DND-41 (cell line): ENCODE measurements at regions not wholly inside any gene's neighbourhood (a gene's known extent, or its start where the extent isn't known, plus 50 kb on each side); places are given as distances from the start of the nearest gene placed in this dataset.

Source experiments
- ATAC-seq: fragments of 200-7000 bp; cut with Tn5 transposase; 3 replicates; pipeline ENCODE4 v1.9.1; 2021; ENCODE audit warnings: low read depth; ENCODE audit not compliant: insufficient read depth
- DNase-seq: peaks from one replicate; pipeline ENCODE4 v3.0.0-alpha.2; 2020
- H2AFZ ChIP-seq: 2 replicates; pipeline ENCODE4 v1.6.0; 2012; ENCODE audit warnings: low read depth, low read length
- H3K27ac ChIP-seq: 2 replicates; pipeline ENCODE4 v1.5.1; 2012; ENCODE audit warnings: low read length, inconsistent platforms
- H3K27me3 ChIP-seq: fragments of 200-600 bp; sonication (generic); 2 replicates; pipeline ENCODE4 v1.6.0; 2012; ENCODE audit warnings: low read length, mild to moderate bottlenecking, inconsistent platforms; ENCODE audit not compliant: insufficient read depth, poor library complexity
- H3K36me3 ChIP-seq: 2 replicates; pipeline ENCODE4 v1.5.1; 2012; ENCODE audit warnings: low read length, inconsistent platforms; ENCODE audit not compliant: insufficient read depth
- H3K4me1 ChIP-seq: 2 replicates; pipeline ENCODE4 v1.5.1; 2012; ENCODE audit warnings: mild to moderate bottlenecking, low read length; ENCODE audit not compliant: insufficient read depth
- H3K4me2 ChIP-seq: 2 replicates; pipeline ENCODE4 v1.6.0; 2012; ENCODE audit warnings: mild to moderate bottlenecking, moderate library complexity, low read length, inconsistent platforms; ENCODE audit not compliant: insufficient read depth
- H3K4me3 ChIP-seq, 2 experiments: fragments of 200-600 bp in 1 of 2; shearing (Covaris generic) in 1 of 2; 2 replicates each; pipeline ENCODE4 v1.5.1; 2012 to 2016; ENCODE audit warnings: inconsistent platforms in 2 of 2, low read length in 2 of 2, mild to moderate bottlenecking in 2 of 2, low read depth in 1 of 2, moderate library complexity in 1 of 2
- H3K79me2 ChIP-seq: 2 replicates; pipeline ENCODE4 v1.6.0; 2012; ENCODE audit warnings: low read length, inconsistent platforms; ENCODE audit not compliant: insufficient read depth
- H3K9ac ChIP-seq: 2 replicates; pipeline ENCODE4 v1.6.0; 2012; ENCODE audit warnings: low read depth, mild to moderate bottlenecking, inconsistent platforms, low read length, moderate library complexity
- H3K9me3 ChIP-seq: 2 replicates; pipeline ENCODE4 v1.5.1; 2012; ENCODE audit warnings: low read length, moderate library complexity, mild to moderate bottlenecking, inconsistent platforms; ENCODE audit not compliant: insufficient read depth, severe bottlenecking
- H4K20me1 ChIP-seq: 2 replicates; pipeline ENCODE4 v1.6.0; 2012; ENCODE audit warnings: low read length; ENCODE audit not compliant: insufficient read depth
- CTCF ChIP-seq: IDR thresholded peaks from 2 replicates; pipeline ENCODE4 v1.5.1; 2012; ENCODE audit warnings: borderline replicate concordance, low read length, moderate library complexity, mild to moderate bottlenecking; ENCODE audit not compliant: poor library complexity, severe bottlenecking; ENCODE audit errors: extremely low read depth
- EZH2 ChIP-seq: IDR thresholded peaks from 3 replicates; pipeline ENCODE4 v1.6.1; 2012; ENCODE audit warnings: borderline replicate concordance, low read depth, mild to moderate bottlenecking, moderate library complexity, low read length, inconsistent platforms; ENCODE audit not compliant: severe bottlenecking

GRCh38 chr5:172505845-172506244 lies 51.5 kb upstream of the SH3PXD2B start:
- Histone ChIP-seq H3K4me1 (no peaks in the 10 kb centered on the region), H3K36me3 (no peaks in the 10 kb centered on the region), H4K20me1 (0 out of 2 replicates have a peak, but pooled peaks cover 3% of the 10 kb centered on the region), H3K9me3 (no peaks in the 10 kb centered on the region), H3K27me3 (no peaks in the 10 kb centered on the region), H3K9ac (no peak overlapping the region), H3K4me2 (no peak overlapping the region), H3K27ac (no peak overlapping the region), H3K79me2 (no peaks in the 10 kb centered on the region), H3K4me3 (no peak overlapping the region), H2AFZ (no peak overlapping the region)
- ATAC-seq (no peak), DNase-seq (no peak)
- TF ChIP-seq EZH2 (no peak), CTCF (no peak)

- ATAC-seq (no peak), DNase-seq (no peak)
- H4K20me1 ChIP-seq = 0 out of 2 replicates have a peak, but pooled peaks cover 3% of the 10 kb centered on the region
- H2AFZ ChIP-seq = no peak overlapping the region
- H3K9me3 ChIP-seq = no peaks in the 10 kb centered on the region
- TF ChIP-seq CTCF (no peak), EZH2 (no peak)
- no peaks in the 10 kb centered on the region for H3K4me1 ChIP-seq
- no peak overlapping the region for H3K4me3 ChIP-seq
- H3K9ac ChIP-seq = no peak overlapping the region
- no peaks in the 10 kb centered on the region for H3K27me3 ChIP-seq
- no peaks in the 10 kb centered on the region for H3K36me3 ChIP-seq
- H3K4me2 ChIP-seq = no peak overlapping the region
- H3K27ac ChIP-seq = no peak overlapping the region
- no peaks in the 10 kb centered on the region for H3K79me2 ChIP-seq
Measured at GRCh38 chr5:172505403-172505759, 51.1 kb upstream of the SH3PXD2B start.

GRCh38 chr5:172504701-172505402 lies 50.5 kb upstream of the SH3PXD2B start:
- Histone ChIP-seq H3K27ac (no peak overlapping the region), H3K4me1 (no peaks in the 10 kb centered on the region), H2AFZ (no peak overlapping the region), H3K27me3 (no peaks in the 10 kb centered on the region), H3K9ac (no peak overlapping the region), H3K36me3 (no peaks in the 10 kb centered on the region), H3K4me2 (no peak overlapping the region), H4K20me1 (0 out of 2 replicates have a peak, but pooled peaks cover 3% of the 10 kb centered on the region), H3K4me3 (no peak overlapping the region), H3K79me2 (no peaks in the 10 kb centered on the region), H3K9me3 (no peaks in the 10 kb centered on the region)
- TF ChIP-seq CTCF (no peak), EZH2 (no peak)
- DNase-seq (no peak), ATAC-seq (no peak)
